ENCODE measurements at regions not wholly inside any gene's neighbourhood (a gene's known extent, or its start where the extent isn't known, plus 50 kb on each side); places are given as distances from the start of the nearest gene placed in this dataset.

DNA sequence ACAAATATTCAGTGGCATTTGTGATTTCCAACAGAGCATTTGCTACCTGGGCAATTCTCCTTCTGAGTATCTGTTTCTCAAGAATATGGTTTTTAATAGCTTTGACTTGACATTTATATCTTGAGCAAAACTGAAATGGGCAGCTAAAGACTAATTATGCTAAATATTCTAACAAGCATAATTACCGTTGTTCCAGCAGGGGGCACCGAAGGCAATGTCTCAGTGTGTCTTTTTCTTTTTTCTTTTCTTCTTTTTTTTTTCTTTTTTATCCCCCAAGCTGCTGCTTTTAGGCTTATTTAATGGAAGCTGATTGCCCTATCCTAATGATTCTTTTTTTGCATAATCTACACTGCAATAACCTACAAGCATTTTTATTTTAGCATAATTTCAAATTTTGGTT is 138.9 kb upstream of the NABP1 start:
- TF ChIP-seq, protein P1, sequence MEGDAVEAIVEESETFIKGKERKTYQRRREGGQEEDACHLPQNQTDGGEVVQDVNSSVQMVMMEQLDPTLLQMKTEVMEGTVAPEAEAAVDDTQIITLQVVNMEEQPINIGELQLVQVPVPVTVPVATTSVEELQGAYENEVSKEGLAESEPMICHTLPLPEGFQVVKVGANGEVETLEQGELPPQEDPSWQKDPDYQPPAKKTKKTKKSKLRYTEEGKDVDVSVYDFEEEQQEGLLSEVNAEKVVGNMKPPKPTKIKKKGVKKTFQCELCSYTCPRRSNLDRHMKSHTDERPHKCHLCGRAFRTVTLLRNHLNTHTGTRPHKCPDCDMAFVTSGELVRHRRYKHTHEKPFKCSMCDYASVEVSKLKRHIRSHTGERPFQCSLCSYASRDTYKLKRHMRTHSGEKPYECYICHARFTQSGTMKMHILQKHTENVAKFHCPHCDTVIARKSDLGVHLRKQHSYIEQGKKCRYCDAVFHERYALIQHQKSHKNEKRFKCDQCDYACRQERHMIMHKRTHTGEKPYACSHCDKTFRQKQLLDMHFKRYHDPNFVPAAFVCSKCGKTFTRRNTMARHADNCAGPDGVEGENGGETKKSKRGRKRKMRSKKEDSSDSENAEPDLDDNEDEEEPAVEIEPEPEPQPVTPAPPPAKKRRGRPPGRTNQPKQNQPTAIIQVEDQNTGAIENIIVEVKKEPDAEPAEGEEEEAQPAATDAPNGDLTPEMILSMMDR (conservative IDR thresholded peaks at IDR 0.05; ENCODE audit: control insufficient read depth, insufficient read depth, low read depth, low read length) = peak; percentile 73
- no peak overlapping the region for H3K4me3 ChIP-seq (ENCODE audit: control insufficient read depth, low read depth, low read length)
- DNase-seq (ENCODE audit: low read depth) = peak; percentile 54

DNA sequence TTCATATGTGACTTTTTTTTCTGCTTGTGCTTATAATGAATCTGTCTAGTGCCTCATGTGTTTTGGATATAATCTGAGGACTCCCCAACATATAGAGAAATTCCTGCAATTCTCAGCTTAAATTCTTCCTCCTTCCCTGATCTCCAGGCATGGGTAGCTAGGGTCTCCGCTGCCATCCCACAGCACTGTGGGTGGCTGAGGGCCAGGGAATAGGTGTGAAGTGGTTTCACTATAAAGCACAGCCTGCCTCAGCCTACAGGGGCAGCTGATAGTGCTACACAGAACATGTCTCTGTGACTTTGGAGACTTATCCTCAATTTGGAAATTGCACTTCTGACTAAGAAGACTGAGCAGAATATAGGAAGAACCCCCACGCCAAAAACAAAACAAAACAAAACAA is 137.3 kb upstream of the NABP1 start:
- TF ChIP-seq, protein P1 (conservative IDR thresholded peaks at IDR 0.05; ENCODE audit: control insufficient read depth, insufficient read depth, low read depth, low read length) = no peak
- DNase-seq (ENCODE audit: low read depth) = no peak
- H3K4me3 ChIP-seq (ENCODE audit: control insufficient read depth, low read depth, low read length) = no peak overlapping the region

DNA sequence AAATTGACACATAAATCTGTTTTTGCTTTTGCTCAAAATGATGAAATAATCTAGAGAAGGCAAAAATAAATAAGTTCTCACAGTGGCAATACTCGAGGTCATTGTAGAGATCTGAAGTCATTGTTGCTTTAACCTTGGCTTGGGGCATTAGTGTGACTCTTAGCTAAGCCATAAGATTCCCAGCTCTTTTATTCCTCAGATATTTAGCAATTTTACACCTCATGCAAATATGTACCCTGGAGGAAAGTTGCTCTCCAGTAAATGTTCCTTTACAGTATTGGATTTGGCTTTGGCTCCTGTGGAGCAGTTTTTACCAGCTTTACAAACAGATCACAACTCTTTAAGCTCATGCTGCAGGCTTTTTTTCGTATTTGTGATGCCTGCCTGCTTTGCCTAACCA is 134.2 kb upstream of the NABP1 start:
- peak; percentile 12 for DNase-seq (ENCODE audit: low read depth)
- TF ChIP-seq, protein P1 (conservative IDR thresholded peaks at IDR 0.05; ENCODE audit: control insufficient read depth, insufficient read depth, low read depth, low read length) = no peak
- H3K4me3 ChIP-seq (ENCODE audit: control insufficient read depth, low read depth, low read length) = no peak overlapping the region

DNA sequence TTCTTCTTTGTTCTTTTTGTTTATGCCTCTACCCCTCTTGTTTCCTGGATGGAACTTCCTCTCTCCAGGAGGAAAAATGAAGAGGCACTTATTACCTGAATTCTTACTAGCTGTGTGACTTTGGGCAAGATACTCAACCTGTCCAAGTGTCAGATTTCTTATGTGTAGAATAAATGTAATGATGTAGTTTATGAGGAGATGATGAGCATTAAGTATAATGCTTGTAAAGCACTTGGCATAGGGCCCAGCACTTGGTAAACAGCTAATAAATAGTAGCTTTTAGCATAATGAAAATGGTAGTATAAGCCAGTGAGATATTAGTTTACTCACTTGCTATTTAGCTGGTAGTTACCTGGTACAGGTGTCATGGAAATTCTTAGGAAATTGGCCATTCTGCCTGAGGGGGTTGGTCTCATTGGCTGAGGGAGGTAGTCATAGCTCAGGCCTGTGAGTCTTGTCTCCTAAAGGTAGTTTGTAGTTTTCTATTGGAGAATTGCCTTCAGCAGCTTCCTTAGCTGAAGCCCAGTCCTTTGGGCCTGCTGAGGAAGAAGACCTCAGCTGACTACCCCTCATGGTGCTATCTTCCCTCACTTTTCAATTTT is 133.4 kb upstream of the NABP1 start:
- TF ChIP-seq, protein P1 (conservative IDR thresholded peaks at IDR 0.05; ENCODE audit: control insufficient read depth, insufficient read depth, low read depth, low read length) = no peak
- no peak for DNase-seq (ENCODE audit: low read depth)
- no peak overlapping the region for H3K4me3 ChIP-seq (ENCODE audit: control insufficient read depth, low read depth, low read length)

DNA sequence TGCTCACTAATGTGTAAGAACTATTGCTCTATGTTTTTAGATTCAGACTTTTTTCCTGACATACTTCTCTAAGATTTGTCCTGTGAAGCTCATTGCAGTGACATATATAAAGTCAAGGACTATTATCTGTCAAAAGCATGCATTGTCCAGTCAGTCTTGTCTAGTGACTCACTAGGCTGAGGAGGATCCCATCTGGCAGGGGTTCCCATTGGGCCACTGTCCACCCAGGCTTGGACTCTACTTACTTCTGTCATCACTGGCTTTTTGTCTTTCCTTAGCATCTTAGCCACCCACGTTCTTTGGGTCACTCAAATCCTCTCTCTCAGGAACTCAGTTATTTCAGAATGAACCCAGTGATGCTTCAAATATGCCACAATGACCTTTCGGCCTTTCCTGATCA is 132.6 kb upstream of the NABP1 start:
- TF ChIP-seq, protein P1 (conservative IDR thresholded peaks at IDR 0.05; ENCODE audit: control insufficient read depth, insufficient read depth, low read depth, low read length) = no peak
- DNase-seq (ENCODE audit: low read depth) = peak; percentile 2
- no peak overlapping the region for H3K4me3 ChIP-seq (ENCODE audit: control insufficient read depth, low read depth, low read length)

DNA sequence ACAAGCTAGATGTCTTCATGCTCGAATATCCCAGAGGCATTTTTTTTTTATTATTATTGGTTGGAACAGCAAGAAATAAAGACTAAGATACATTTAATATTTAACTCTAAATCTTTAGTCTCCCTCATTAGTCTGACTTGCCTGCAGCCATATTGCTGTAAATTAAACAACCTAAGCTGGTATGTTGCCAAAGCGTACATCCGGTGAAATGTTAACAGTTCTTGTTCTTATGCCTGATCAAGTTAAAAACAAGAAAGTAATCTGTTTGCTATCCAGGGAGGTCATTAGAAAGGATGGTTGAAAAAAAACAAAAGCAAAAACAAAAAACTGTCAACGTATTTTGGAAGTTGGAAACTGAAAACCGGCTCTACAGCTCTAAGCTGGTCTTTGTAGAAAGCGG is 125.9 kb upstream of the NABP1 start:
- H3K4me3 ChIP-seq (ENCODE audit: control insufficient read depth, low read depth, low read length) = no peak overlapping the region
- DNase-seq (ENCODE audit: low read depth) = no peak
- TF ChIP-seq, protein P1 (conservative IDR thresholded peaks at IDR 0.05; ENCODE audit: control insufficient read depth, insufficient read depth, low read depth, low read length) = no peak

DNA sequence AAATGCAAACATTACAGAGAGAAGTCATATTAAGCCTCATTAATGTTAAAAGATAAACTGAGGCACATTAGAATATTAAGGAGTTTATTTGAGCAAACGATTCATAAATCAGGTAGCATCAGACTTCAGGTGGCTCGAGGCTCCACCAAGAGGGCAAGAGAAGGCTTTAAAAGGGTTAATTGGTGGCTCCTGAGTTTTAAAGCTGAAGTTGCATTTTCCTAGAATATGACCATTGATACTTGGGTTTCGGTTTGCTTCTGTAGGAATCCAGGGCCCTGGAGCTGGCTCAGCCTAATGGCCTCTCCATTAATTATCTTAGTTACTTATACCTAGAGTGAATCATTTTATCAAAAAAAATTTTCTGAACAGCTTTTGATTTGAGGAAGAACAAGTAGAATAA is 123.7 kb upstream of the NABP1 start:
- no peak for DNase-seq (ENCODE audit: low read depth)
- TF ChIP-seq, protein P1 (conservative IDR thresholded peaks at IDR 0.05; ENCODE audit: control insufficient read depth, insufficient read depth, low read depth, low read length) = no peak
- no peak overlapping the region for H3K4me3 ChIP-seq (ENCODE audit: control insufficient read depth, low read depth, low read length)
